HuH-7 (cell line): ENCODE measurements at regions not wholly inside any gene's neighbourhood (a gene's known extent, or its start where the extent isn't known, plus 50 kb on each side); places are given as distances from the start of the nearest gene placed in this dataset.

Source experiments
- DNase-seq: peaks from one replicate; pipeline ENCODE4 v3.0.0; 2011; ENCODE audit warnings: low spot score

DNA sequence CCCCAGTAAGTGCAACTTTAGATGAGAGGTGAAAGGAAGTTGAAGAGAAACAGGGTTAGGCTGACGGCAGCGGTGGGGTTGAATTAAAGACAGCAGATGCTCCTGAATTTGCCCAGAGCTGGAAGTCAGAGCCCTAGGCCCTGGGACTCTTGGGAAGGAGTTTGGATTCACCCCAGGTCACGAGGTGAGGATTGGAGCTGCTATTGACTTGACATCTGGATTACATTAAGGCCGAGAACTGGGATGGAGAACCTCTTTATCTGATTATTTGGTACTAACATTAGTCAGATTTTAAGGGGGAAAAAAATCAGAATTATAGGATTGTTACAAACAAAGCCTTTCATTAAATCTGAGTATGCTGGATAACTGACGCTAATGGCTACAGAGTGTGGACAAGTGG lies 367.2 kb downstream of the ZNF536 start:
- DNase-seq: no peak

DNA sequence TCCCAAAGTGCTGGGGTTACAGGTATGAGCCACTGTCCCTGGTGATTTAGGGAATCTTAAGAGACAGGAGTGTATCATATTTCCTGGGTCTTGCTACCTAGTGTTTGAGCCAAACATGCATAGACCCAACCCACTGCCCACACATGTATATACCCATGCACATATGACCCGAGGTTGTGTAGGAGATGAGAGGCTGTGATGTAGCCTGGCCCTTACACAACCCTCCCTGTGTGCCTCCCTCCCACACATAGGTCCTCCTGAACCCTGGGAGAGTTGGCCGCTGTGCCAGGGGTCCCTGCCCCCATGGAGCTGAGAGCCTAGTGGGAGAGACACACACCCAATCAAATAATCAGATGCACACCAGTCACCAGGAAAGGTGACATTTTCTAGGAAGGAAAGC lies 365.9 kb downstream of the ZNF536 start:
- DNase-seq: no peak

DNA sequence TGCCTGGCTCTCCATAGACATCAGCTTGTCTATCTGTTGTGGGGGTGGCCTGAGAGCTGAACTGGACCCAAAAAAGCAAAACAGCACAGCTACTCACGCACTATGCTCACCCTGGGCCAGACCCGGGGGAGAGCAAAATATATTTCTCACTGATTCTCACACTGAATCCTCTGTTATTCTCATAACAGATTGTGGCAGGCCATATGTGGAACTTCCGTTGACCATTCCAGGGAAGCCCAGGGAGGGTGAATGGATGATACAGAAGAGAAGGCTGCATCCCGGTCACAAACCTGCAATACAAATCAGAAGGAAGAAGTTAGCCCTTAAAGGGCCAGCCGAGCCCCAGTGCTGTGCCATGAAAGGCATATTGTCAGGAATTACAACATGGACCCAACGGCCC lies 362.5 kb downstream of the ZNF536 start:
- no peak for DNase-seq

DNA sequence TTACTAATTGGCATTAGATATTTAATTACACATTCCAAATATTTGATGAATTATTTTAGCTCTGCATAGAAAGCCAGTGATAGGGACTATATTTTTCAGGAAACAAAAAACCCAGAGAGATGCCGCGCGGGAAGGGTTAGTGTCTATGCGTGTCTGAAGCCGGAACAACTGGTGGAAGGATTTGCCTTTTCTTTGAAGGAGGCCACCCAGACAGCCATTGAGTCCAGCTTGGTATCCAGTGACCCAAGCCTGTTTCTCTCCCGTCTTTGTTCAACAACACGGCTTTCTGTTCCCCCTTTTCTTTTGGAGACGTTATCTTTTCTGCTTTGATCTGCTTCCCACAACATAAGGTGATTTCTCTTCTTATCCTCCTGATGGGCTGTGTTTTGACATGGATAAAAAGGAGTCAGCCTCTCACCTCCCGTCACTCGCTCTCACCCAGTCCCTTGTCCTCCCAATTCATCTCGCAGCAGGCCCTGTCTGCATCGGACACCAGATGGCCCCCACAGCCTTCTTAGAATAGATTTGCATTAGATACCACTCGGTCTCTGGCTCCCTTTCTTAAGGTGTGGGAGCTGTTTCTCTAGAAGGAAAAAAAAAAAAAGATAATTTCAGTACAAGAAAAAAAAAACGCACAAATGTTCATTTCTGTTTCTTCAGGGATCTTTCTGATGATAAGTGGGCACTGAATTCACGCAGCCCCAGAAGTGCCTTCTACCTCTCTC lies 361.8 kb downstream of the ZNF536 start:
- no peak for DNase-seq

DNA sequence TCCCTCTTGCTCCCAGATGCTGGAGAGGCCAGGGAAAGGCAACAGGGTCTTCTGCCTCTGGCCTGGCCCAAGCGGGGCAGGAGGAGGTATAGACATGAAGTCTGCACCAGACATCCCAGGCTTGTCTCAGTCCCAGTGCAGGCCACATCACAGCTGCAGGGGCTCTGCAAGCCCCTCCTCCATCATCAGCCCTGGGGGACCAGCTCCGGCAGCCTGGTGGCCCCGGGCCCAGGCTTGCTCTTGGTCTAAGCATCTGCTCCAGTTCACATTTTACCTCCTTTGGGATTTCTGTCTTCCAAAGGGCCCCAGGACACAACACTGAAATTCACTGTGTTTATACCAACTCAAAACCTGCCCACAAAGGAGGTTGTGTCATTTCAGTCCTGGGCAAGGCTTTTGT lies 359.4 kb downstream of the ZNF536 start:
- no peak for DNase-seq

DNA sequence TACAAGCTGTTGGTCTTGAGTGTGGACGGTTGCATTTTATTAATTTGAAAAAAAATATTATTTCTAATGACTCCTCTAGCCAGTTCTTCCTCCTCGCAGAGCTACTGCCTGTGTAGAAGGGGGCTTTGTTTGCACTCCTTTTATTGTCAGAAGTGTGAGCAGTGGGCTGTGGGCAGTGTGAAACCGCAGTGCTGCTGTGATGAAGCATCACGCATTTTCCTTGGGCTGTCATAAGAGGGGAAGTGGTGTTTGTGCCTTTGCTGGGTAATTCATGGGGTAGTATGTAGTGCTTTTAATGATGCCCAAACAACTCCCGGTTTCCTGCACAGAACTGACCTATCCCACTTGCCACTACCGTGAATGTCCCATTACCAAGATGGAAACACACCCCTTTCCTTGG lies 357.3 kb downstream of the ZNF536 start:
- no peak for DNase-seq

DNA sequence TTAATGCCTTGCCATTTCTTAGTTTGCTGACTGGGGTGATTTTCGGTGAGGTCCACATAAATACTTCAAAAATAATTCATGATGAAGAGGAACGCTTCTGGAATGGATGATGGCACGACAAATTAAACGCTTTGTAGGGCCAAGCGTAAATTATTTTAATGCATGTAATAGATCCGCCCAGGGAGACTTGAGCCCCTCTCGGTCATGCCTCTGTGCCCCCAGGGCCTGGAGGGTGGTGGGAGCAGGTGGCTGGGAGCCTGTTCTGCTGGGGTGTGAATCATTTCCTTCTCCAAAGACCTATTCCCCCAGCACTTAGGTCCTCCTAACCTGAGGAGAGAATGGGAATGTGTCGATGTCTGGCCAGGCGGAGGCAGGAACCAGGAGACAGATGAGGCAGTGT lies 350.6 kb downstream of the ZNF536 start:
- no peak for DNase-seq

DNA sequence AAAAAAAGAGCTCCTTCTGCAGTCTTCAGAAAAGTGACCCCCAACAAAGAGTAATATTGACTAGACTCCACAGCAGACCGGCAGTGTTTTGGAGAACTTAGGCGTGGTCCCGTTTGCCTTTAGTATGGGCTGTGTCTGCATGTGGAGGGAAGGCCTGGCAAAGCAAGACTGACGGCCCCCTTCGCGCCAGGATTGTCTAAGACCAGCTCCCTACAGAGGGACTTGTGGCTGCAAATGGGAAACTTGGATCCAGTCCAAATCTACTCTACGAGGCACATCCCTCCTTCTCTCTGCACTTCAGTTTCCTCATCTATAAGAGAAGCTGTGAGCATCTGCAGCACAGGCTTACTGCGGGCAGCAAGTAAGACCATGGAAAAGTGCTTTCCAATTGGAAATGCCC lies 350.0 kb downstream of the ZNF536 start:
- no peak for DNase-seq

DNA sequence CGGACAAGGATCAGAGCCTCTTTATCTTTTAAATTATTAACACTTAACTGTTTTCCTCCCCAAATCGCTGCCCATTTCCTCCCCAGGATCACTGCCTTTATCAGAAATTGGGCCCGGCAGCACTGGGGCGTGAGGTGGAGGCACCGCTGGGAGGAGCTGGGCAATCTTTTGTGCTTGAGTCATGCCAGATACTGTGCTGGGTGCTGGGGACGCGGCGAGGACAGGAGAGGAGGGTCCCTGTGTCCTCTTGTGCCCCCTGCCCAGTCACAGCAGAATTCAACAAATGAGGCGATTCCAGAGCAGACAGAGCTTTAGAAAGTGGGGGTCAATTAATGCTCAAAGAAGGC lies 347.8 kb downstream of the ZNF536 start:
- no peak for DNase-seq

DNA sequence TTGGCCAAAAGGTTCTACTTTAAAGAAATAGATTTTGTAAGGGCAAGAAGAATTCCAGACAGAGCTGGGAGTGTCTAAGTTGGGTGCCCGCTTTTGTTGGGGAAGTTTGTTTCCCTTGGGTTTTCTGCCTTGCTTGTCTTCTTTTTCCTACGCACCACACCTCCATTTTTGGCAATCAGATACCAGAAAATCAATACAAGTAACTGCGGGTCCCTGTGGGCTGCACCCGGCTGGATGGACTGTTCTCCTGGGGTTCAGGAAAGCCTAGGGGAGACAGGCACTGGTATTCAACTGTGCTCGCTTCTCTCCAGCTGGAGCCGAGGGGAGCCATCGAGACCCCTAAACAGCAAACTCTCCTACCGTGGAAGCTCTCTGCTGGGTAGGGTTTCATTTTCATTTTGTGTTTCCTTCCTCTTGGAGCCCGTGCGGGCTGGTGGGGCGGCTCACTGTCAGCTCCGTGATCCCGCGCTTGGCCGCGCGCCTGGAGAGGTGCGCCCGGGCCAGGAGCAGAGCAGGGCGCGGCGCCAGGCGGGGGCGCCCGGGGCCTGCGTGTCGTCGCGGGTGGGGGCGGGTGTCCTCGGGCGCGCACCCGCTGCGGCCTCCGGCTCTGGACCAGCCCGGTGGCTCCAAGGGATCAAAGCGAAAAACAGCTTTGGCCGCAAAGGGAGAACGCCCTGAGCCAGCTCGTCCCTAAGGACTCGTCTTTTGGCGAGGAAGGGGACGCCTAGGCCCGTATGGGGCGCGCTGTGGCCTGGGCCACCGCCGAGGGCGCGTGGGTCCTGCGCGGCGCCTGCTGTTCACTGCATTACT lies 347.2 kb downstream of the ZNF536 start:
- DNase-seq: no peak

DNA sequence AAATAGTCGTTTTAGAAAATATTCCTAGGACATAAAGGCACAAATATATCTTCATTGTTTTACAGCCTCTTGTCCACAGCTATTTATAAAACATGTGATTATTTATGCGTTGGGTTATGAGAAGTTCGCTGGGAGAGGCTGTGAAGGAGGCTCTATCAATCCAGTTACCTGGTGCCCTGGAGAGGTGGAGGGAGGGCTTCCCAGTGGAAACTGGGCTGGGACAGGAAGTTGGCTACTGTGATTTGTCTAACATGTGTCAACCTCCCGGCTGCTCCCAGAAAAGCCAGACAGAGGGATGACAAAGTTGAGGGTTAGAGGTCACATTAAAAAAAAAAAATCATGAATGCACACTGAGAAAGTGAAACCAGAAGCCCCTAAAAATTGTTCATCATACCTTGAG lies 346.5 kb downstream of the ZNF536 start:
- no peak for DNase-seq

DNA sequence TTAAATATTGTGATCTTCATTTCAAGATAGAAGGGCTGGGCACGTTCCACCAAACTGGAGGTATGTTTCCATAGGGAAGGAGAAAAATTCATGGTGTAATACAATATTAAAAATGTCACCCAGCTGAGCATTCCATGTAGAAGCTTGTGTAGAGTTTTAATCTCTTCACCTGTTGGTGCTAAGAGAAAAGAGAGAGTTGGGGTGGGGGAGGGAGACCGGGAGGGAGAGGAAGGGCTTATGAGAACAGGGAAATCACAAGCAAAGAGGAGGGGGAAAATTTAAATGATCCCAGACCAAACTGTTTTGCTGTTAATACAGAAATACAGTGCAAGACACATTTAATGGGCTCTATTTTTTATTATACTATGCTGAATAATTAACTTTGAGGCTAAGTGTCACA lies 345.8 kb downstream of the ZNF536 start:
- no peak for DNase-seq

DNA sequence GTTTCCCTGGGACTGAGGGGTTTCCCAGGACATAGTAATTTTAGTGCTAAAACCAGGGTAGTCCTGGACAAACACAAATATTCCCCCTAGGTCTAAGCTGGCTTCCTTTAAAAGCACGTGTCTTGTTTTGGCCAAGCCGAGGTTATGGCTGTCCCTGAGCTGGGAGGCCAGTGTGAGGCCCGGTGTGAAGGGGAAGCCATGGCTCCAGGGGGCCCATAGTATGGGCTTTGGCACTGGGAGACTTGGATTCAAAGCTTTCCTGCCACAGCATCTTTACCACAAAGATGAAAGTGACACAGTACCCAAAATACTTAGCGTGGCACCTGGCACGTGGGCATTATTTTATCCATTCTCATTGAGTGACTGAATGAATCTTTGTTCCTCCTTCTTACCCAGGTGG lies 345.2 kb downstream of the ZNF536 start:
- no peak for DNase-seq

DNA sequence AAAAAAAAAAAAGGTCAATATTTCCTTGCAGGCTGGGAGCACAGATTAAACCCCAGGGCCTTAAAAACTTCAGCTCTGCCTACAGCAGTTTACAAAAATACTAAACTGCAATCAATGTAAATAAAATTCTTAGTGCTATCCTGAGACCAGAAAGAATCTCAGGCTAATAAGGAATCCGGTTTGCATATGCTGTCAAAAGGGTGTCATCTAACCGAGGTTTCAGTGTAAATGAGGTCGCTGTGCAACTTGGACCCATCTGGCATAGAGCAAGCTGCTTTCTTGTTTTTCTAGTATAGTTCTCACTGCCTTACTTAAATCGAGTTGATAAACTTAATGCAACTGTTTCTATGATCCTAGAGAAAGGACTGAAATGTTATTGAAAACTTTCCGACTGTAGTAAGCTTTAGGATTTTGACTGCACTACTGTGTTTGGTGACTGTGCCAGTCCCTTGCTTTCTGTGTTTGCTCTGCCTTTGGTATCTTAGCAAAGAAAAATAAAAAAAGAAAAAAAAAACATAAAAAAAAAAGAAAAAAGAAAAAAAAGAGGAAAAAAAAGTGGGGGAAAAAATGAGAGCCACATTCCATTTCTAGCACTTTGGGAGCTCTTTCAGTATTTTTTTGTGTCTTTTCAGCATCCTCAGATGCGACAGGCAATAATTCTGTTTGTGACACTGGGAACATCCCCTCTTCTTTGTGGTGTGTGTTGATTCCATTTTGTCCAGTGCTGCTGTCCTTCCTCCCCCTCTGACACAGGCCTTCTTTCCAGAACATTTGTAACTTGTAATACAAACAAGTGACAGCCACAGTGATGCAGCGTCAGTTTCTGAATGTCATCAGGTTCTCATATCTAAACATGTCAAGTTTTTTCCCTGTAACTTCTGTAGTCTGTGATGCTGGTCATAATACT lies 340.5 kb downstream of the ZNF536 start:
- no peak for DNase-seq

DNA sequence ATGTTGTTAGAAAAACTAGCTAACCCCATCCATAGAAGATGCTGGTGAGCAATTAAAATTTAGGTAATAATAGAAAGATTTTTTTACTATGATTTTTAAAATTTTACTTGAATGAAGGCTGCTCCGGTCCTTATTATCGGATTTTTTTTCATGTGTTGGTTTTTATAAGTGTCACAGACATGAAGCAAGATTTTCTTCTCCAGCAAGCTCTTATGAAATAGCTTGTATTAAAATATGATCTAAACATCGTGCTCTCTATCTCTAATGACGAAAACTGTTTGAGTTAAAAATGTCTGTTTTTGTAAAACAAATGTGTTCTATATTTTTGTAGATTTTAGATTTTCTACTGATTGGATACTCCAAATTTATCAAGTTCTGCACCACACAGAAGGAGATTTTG lies 339.6 kb downstream of the ZNF536 start:
- DNase-seq: no peak

DNA sequence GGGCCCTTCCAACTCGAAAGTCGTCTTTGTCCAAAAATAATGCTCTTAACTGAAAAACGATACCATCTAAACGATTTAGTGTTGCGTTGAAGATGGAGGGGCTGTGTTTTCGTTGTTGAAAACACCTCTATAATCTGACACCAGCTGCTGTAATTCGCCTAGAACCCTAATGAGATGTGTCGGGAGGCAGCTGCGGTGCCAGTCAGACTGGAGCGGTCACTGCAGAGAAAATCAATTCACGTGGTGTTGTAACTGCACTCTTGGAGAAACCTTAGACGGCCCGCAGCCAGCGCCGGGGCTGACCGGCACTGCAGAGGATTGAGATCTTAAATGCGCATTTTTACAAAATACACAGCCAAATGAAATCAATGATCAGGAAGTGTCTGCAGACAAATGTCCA lies 339.1 kb downstream of the ZNF536 start:
- DNase-seq: no peak

DNA sequence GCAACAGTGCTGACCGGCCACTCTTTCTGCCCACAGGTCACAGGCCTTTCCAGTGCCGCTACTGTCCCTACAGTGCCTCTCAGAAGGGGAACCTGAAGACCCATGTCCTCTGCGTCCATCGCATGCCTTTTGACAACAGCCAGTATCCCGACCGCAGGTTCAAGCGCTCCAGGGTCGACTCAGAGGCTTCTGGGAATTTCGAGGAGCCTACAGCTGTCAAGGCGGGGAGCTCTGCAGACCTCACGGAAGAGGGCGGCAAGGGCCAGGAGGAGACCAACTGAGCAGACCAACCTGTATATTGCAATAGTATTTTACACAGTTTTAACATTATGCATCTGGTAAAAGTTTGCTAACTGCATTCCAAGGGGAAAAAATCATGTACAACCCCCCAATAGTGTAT lies 338.5 kb downstream of the ZNF536 start:
- no peak for DNase-seq

DNA sequence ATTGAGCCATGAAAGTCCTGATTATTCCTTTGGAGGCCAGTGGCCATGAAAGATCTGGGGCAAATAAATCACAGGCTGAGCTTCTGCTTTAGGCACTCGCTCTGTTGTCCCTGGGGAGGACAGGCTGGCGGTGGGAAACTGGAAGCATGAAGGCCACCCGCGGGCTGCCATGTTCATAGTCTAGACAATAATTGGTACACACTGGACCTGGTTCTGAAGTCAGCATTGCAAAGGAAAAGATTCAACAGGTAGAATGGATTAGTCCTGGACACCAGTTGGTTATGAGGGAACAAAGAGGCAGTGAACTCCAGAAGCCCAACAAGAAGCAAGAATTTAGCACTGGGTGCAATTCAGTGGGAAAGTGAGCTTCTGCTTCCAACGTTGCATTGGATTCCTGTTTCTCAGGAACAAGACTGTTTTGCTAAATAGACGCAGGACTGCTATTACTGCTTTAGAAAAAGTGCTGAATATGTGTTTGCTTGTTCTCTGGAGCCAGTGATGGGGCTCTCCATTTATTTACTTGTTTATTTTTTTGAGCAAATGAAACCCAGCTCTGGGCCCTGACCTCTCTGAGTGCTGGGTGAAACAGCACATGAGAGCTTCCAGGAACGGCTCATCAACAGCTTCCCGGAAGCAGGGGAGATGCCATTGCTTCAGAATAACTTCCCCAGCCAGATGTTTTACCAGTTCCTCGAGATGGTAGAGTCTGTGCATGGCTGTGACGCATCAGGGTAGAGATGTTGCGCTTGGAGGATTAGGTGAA lies 336.4 kb downstream of the ZNF536 start:
- no peak for DNase-seq

DNA sequence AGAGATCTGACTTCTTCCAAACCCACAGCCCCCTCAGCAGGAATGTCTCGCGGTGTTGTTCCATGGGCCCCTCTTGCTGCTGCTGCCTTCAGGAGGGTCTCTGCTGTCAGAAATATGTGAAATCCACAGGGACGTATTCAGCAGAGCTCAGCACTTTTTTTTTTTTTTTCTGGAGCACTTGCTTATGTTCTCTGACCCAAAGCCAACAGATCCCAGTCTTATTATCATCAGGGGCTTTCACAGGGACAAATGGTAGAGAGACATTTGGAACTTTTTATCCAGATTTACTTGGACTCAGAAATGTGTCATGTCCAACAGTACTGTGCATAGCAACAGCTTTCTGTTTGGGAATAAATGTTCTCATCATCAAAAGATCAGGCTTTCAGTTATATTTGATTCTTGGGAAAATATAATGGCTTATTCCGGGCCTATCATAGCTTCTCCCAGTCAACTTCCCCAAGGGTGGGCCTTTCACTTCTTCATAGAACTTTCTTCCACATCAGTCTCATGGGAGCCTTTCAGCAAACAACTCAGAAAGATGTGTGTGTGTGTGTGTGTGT lies 332.7 kb downstream of the ZNF536 start:
- DNase-seq: no peak

DNA sequence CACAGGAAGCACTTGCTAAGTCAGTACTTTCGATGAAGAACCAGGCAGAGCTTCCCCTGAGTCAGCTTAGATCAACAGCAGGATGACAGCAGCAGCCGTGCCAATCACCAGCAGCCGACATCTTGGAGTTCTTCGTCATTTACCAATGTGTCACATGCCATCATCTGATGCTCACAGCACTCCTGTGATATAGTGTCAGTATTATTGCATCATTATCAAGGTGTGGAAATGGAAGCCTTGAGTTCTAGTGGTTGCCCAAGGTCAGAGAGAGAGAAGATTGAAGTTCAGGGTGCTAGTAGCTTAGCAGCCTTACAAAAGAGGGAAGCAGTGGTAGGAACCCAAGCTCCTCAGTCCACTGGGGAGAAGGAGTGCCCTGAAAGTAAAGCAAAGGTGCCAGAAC lies 331.5 kb downstream of the ZNF536 start:
- DNase-seq: no peak

DNA sequence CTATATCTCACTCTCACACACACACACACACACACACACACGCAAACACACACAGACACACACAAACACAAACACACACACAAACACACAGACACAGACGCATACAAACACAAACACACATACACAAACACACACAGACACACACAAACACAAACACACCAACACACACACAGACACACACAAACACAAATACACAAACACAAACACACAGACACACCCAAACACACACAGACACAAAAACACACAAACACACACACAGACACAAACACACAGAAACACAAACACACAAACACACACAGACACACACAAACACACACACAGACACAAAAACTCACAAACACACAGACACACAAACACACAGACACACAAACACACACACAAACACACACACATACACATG lies 329.0 kb downstream of the ZNF536 start:
- DNase-seq: no peak

DNA sequence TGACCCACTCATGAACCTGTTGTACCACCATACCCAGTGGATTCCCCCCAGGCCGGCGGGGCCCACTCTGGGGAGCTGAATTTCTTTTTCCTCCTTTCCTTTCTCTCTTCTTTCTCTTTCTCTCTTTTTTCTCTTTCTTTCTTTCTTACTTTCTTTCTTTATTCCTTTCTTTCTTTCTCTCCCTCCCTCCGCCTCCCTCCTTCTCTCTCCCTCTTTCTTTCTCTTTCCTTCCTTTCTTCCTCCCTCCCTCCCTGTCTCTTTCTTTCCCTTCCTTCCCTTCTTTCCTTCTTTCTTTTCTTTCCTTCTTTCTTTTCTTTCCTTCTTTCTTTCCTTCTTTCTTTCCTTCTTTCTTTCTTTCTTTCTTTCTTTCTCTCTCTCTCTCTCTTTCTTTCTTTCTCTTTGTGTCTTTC lies 327.7 kb downstream of the ZNF536 start:
- DNase-seq: no peak
